Fibroblast of villous mesenchyme (primary cell): ENCODE measurements at regions not wholly inside any gene's neighbourhood (a gene's known extent, or its start where the extent isn't known, plus 50 kb on each side); places are given as distances from the start of the nearest gene placed in this dataset.
"Not testable (repeated sequence)": the region's sequence is repeated elsewhere in the genome, so short reads cannot be mapped to it uniquely, and the experiment has no call there.

Source experiments
- DNase-seq: peaks from one replicate; pipeline ENCODE4 v3.0.0-alpha.2; 2010; ENCODE audit warnings: low read depth
- H3K4me3 ChIP-seq: 2 replicates; pipeline ENCODE4 v1.5.1; 2011; ENCODE audit warnings: low read depth, mild to moderate bottlenecking, low read length
- CTCF ChIP-seq: IDR thresholded peaks from 2 replicates; pipeline ENCODE4 v1.5.1; 2012; ENCODE audit warnings: low read depth, mild to moderate bottlenecking, low read length; ENCODE audit not compliant: insufficient read depth

GRCh38 chr10:36780158-36780557 lies 345.2 kb upstream of the ANKRD30A start:
- no peak for DNase-seq
- H3K4me3 ChIP-seq, result no peak overlapping the region
- no peak for TF ChIP-seq CTCF

- peak; percentile 71 for DNase-seq
- peak; percentile 71 for TF ChIP-seq CTCF
- no peak overlapping the region for H3K4me3 ChIP-seq
Measured at GRCh38 chr10:36779238-36779846, 346.1 kb upstream of the ANKRD30A start.

GRCh38 chr10:36778651-36779050 lies 346.7 kb upstream of the ANKRD30A start:
- H3K4me3 ChIP-seq, result no peak overlapping the region
- DNase-seq, result no peak
- no peak for TF ChIP-seq CTCF

- no peak for DNase-seq
- no peak for TF ChIP-seq CTCF
- no peak overlapping the region for H3K4me3 ChIP-seq
Measured at GRCh38 chr10:36773652-36774051, 351.7 kb upstream of the ANKRD30A start.

GRCh38 chr10:36771725-36772124 lies 353.7 kb upstream of the ANKRD30A start:
- no peak for TF ChIP-seq CTCF
- no peak overlapping the region for H3K4me3 ChIP-seq
- no peak for DNase-seq

- H3K4me3 ChIP-seq, DNase-seq: not testable (repeated sequence)
Measured at GRCh38 chr10:36769741-36770140, 355.7 kb upstream of the ANKRD30A start.

- no peak for DNase-seq
- H3K4me3 ChIP-seq, result no peak overlapping the region
- TF ChIP-seq CTCF, result no peak
Measured at GRCh38 chr10:36766940-36767339, 358.5 kb upstream of the ANKRD30A start.
